GM12878 (cell line): ENCODE measurements at regions not wholly inside any gene's neighbourhood (a gene's known extent, or its start where the extent isn't known, plus 50 kb on each side); places are given as distances from the start of the nearest gene placed in this dataset.

Experiments used
- ATAC-seq: fragments of 200-7000 bp; cut with Tn5 transposase; 3 replicates; pipeline ENCODE4 v1.9.1; 2020; ENCODE audit warnings: mild to moderate bottlenecking, moderate library complexity
- BruUV-seq: library from RNA; stranded (reverse); fragments of 400-500 nt; replicated peaks from 2 replicates; lab custom pipeline; 2021; lab: Mats Ljungman, UMichigan
- CTCF ChIA-PET: fragments of 300-600 bp; sonication (Branson Sonifier 250); formaldehyde crosslinking; extraction: SDS; loops from one replicate; lab custom pipeline; 2021; ENCODE audit warnings: inconsistent platforms; lab: Yijun Ruan, JAX
- POLR2A ChIA-PET: fragments of 350-600 bp; formaldehyde crosslinking; extraction: SDS; loops from one replicate; lab custom pipeline; 2021; ENCODE audit warnings: inconsistent platforms; lab: Charles Lee
- RAD21 ChIA-PET: fragments of 300-600 bp; sonication (Branson Sonifier 250); formaldehyde crosslinking; loops from one replicate; lab custom pipeline; 2023; ENCODE audit warnings: antibody characterized with exemption; ENCODE audit not compliant: unreplicated experiment; lab: Charles Lee
- SMC1A ChIA-PET: fragments of 300-600 bp; sonication (Branson Sonifier 250); formaldehyde crosslinking; loops from one replicate; lab custom pipeline; 2023; ENCODE audit not compliant: unreplicated experiment, uncharacterized antibody; lab: Charles Lee
- DNase-seq: peaks from one replicate; pipeline ENCODE4 v3.0.0-alpha.2; 2011; ENCODE audit warnings: low read depth, low spot score
- FAIRE-seq: peaks from 3 replicates; lab custom pipeline; 2011; peaks lifted over from hg19 to GRCh38; lab: Jason Lieb, UNC
- H2AFZ ChIP-seq: 2 replicates; pipeline ENCODE4 v1.6.0; 2011; ENCODE audit warnings: low read depth, low read length, control low read depth; ENCODE audit not compliant: control insufficient read depth
- H3K27ac ChIP-seq: 2 replicates; pipeline ENCODE4 v1.5.1; 2011; ENCODE audit warnings: control low read depth; ENCODE audit not compliant: control insufficient read depth, insufficient read depth
- H3K27me3 ChIP-seq, 2 experiments: replicated peaks in 1 of 2; 2 replicates each; pipeline versions ENCODE4 v1.6.0 to v1.6.1; 2011; ENCODE audit warnings: low read length in 1 of 2; ENCODE audit not compliant: control insufficient read depth in 2 of 2, insufficient read depth in 2 of 2
- H3K36me3 ChIP-seq, 2 experiments: 2 replicates each; pipeline ENCODE4 v1.5.1; 2011; ENCODE audit warnings: low read length in 1 of 2; ENCODE audit not compliant: control insufficient read depth in 2 of 2, insufficient read depth in 2 of 2
- H3K4me1 ChIP-seq: 2 replicates; pipeline ENCODE4 v1.6.1; 2011; ENCODE audit warnings: mild to moderate bottlenecking, low read length, moderate library complexity, mixed read lengths; ENCODE audit not compliant: control insufficient read depth, insufficient read depth
- H3K4me2 ChIP-seq: 2 replicates; pipeline ENCODE4 v1.6.0; 2011; ENCODE audit warnings: control low read depth; ENCODE audit not compliant: control insufficient read depth, insufficient read depth
- H3K4me3 ChIP-seq: fragments of 200-600 bp; sonication (generic); 2 replicates; pipeline ENCODE4 v1.5.1; 2016
- H3K79me2 ChIP-seq: 2 replicates; pipeline ENCODE4 v1.6.0; 2011; ENCODE audit warnings: low read length; ENCODE audit not compliant: control insufficient read depth, insufficient read depth
- H3K9ac ChIP-seq: 2 replicates; pipeline ENCODE4 v1.8.0; 2011; ENCODE audit warnings: low read length, control low read depth, mixed read lengths; ENCODE audit not compliant: control insufficient read depth, insufficient read depth
- H3K9me3 ChIP-seq: replicated peaks from 3 replicates; pipeline ENCODE4 v1.5.1; 2011; ENCODE audit warnings: mild to moderate bottlenecking, low read length; ENCODE audit not compliant: control insufficient read depth, insufficient read depth
- H4K20me1 ChIP-seq: 2 replicates; pipeline ENCODE4 v1.6.0; 2011; ENCODE audit not compliant: control insufficient read depth, insufficient read depth
- ATF2 ChIP-seq: IDR thresholded peaks from 2 replicates; pipeline ENCODE4 v1.6.1; 2012; ENCODE audit warnings: low read length, inconsistent platforms
- BCL3 ChIP-seq: IDR thresholded peaks from 2 replicates; pipeline ENCODE4 v1.6.1; 2011; ENCODE audit warnings: borderline replicate concordance, low read depth, mild to moderate bottlenecking, moderate library complexity, low read length; ENCODE audit not compliant: insufficient read depth, poor library complexity, severe bottlenecking
- CBFB ChIP-seq: IDR thresholded peaks from 2 replicates; pipeline ENCODE4 v1.6.1; 2016; ENCODE audit warnings: antibody characterized with exemption, low read depth
- EZH2 ChIP-seq: IDR thresholded peaks from 2 replicates; pipeline ENCODE4 v1.6.1; 2012; ENCODE audit warnings: low read depth, mild to moderate bottlenecking, control low read depth, inconsistent platforms, low read length, borderline replicate concordance; ENCODE audit not compliant: control insufficient read depth
- FOXM1 ChIP-seq: IDR thresholded peaks from 2 replicates; pipeline ENCODE4 v1.6.1; 2012; ENCODE audit warnings: low read depth, mild to moderate bottlenecking, inconsistent platforms, low read length, moderate library complexity
- HDGF ChIP-seq: fragments of 450-650 bp; IDR thresholded peaks from 2 replicates; pipeline ENCODE4 v1.6.1; 2016; ENCODE audit warnings: antibody characterized with exemption
- IRF4 ChIP-seq: IDR thresholded peaks from 2 replicates; pipeline ENCODE4 v1.6.1; 2011; ENCODE audit warnings: low read depth, low read length
- KAT2A ChIP-seq: conservative IDR thresholded peaks from 2 replicates; pipeline ENCODE4 v1.6.1; 2011; ENCODE audit warnings: low read depth, low read length; ENCODE audit not compliant: control insufficient read depth
- NFXL1 ChIP-seq: fragments of 450-650 bp; IDR thresholded peaks from 2 replicates; pipeline ENCODE4 v1.6.1; 2017; ENCODE audit warnings: antibody characterized with exemption, mild to moderate bottlenecking, borderline replicate concordance
- NR2C2 ChIP-seq: IDR thresholded peaks from 2 replicates; pipeline ENCODE4 v1.6.1; 2011; ENCODE audit warnings: borderline replicate concordance, low read depth; ENCODE audit not compliant: control insufficient read depth, insufficient read length
- NR2F1 ChIP-seq: fragments of 450-650 bp; conservative IDR thresholded peaks from 2 replicates; pipeline ENCODE4 v1.6.1; 2017; ENCODE audit warnings: mild to moderate bottlenecking
- TCF7 ChIP-seq: IDR thresholded peaks from 2 replicates; pipeline ENCODE4 v1.6.1; 2014; ENCODE audit warnings: antibody characterized with exemption, borderline replicate concordance
- ZNF687 ChIP-seq: fragments of 450-650 bp; IDR thresholded peaks from 2 replicates; pipeline ENCODE4 v1.6.1; 2017; ENCODE audit warnings: mild to moderate bottlenecking, moderate library complexity
- WGBS: methylation state at CpG from one replicate; pipeline ENCODE4 v1.1.6; 2016; ENCODE audit warnings: low lambda C conversion rate; ENCODE audit not compliant: insufficient replicate concordance, insufficient coverage; ENCODE audit errors: missing lambda C conversion rate; 5-methylcytosine and 5-hydroxymethylcytosine counted together
- in situ Hi-C: fragments of 300-500 bp; cut with MboI; formaldehyde crosslinking; loops from 9 replicates; pipeline ENCODE4 v1.14.3; 2018; ENCODE audit warnings: mixed read lengths
- intact Hi-C: fragments of 100-400 bp; cut with micrococcal nuclease; formaldehyde crosslinking; loops from one replicate; pipeline ENCODE4 v1.14.2; 2022; ENCODE audit not compliant: unreplicated experiment

DNA sequence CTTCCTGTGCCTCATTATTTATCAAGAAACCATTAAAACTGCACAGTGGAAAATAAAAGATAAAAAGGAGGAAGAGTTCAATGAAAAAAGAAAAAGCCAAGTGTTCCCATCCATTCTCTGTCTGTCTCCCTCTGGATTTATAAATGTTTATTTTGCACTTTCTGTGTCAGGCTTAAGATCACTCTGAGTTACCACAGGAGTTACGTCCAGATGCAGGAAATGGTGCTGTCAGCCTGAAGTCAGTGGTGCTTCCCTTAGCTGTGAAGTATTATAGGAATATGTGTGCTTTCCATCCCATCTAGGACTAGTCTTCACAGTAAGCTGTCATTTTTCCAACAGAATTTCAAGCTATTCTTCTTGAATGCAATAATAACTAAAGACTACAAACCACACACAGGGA, 420.2 kb downstream of the KCTD12 start:
- DNase-seq, result no peak
- no peak overlapping the region for H3K4me3 ChIP-seq
- in situ Hi-C loops, result no loop called here

DNA sequence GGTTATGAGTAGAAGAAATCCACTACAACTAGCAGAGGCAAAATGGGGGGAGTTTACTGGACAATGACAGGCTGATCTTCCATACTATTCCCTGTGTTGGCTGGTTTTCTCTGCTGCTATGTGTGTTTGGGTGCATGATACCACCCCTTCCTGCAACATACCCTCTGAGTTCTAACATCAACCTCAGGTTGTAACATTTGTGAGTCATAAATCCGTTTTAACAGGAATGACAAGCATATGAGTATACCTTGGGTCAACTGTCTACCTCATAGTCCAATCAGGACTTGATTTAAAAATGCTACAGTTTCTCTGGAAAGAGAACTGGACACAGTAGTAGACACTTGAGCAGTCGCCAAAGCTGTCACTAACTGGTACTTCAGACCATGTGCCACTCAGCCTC, 422.9 kb downstream of the KCTD12 start:
- no peaks in the 10 kb centered on the region for H3K9me3 ChIP-seq
- H3K9ac ChIP-seq, result no peak overlapping the region
- no peak overlapping the region for H3K4me3 ChIP-seq
- no TSS peak for BruUV-seq
- DNase-seq (no peak), FAIRE-seq (no peak), ATAC-seq (no peak)
- intact Hi-C loops (no loop called here), in situ Hi-C loops (no loop called here)
- H2AFZ ChIP-seq, result no peak overlapping the region
- H3K27me3 ChIP-seq, result no peaks in the 10 kb centered on the region
- SMC1A ChIA-PET, result interaction anchor here (1.7 kb wide), 1 partner anchor 587 kb away, joined by 4 read pairs; no protein-coding TSS in a partner anchor
- H3K4me1 ChIP-seq, result no peaks in the 10 kb centered on the region
- H3K27ac ChIP-seq, result no peak overlapping the region
- no peaks in the 10 kb centered on the region for H4K20me1 ChIP-seq
- H3K4me2 ChIP-seq, result no peak overlapping the region
- RAD21 ChIA-PET, result no interaction called here
- POLR2A ChIA-PET, result no interaction called here
- CTCF ChIA-PET, result interaction anchor here (0.5 kb wide), 2 partner anchors 9 to 592 kb away, joined by 3 read pairs; no protein-coding TSS in a partner anchor
- WGBS, result 0% methylated on average over 2 of the region's 2 CpGs
- no peaks in the 10 kb centered on the region for H3K79me2 ChIP-seq
- no peaks in the 10 kb centered on the region for H3K36me3 ChIP-seq
- no peak for TF ChIP-seq CBFB
- no peak for TF ChIP-seq IRF4
- no peak for TF ChIP-seq HDGF
- TF ChIP-seq ZNF687, result no peak
- TF ChIP-seq NFXL1, result no peak
- no peak for TF ChIP-seq BCL3
- TF ChIP-seq ATF2, result no peak
- no peak for TF ChIP-seq KAT2A
- TF ChIP-seq NR2C2, result no peak
- no peak for TF ChIP-seq NR2F1

More for the DNA sequence above, 420.2 kb downstream of the KCTD12 start:
- Histone ChIP-seq H3K79me2 (no peaks in the 10 kb centered on the region), H3K4me2 (no peak overlapping the region), H4K20me1 (no peaks in the 10 kb centered on the region), H2AFZ (no peak overlapping the region), H3K4me1 (no peaks in the 10 kb centered on the region), H3K36me3 (no peaks in the 10 kb centered on the region), H3K9ac (no peak overlapping the region), H3K27ac (no peak overlapping the region), H3K27me3 (no peaks in the 10 kb centered on the region), H3K9me3 (no peaks in the 10 kb centered on the region)
- BruUV-seq, result no TSS peak
- FAIRE-seq (no peak), ATAC-seq (no peak)
- POLR2A ChIA-PET, result no interaction called here
- RAD21 ChIA-PET, result no interaction called here
- TF ChIP-seq FOXM1 (no peak), TCF7 (no peak), EZH2 (no peak)
- CTCF ChIA-PET, result interaction anchor here (1.0 kb wide), 1 partner anchor 597 kb away, joined by 3 read pairs; no protein-coding TSS in a partner anchor
- WGBS, result 0% methylated on average over 1 of the region's 1 CpG
- intact Hi-C loops, result no loop called here
- SMC1A ChIA-PET, result no interaction called here
